GM21619 (cell line): ENCODE measurements at regions not wholly inside any gene's neighbourhood (a gene's known extent, or its start where the extent isn't known, plus 50 kb on each side); places are given as distances from the start of the nearest gene placed in this dataset.
"Not testable (repeated sequence)": the region's sequence is repeated elsewhere in the genome, so short reads cannot be mapped to it uniquely, and the experiment has no call there.

Experiments used
- ATAC-seq: cut with Tn5 transposase; IDR thresholded peaks from one replicate; pipeline ENCODE4 v1.9.1; 2021; ENCODE audit not compliant: unreplicated experiment

- ATAC-seq: not testable (repeated sequence)
Measured at GRCh38 chr1:120465900-120466299, 51.1 kb downstream of the NBPF8 start.

DNA sequence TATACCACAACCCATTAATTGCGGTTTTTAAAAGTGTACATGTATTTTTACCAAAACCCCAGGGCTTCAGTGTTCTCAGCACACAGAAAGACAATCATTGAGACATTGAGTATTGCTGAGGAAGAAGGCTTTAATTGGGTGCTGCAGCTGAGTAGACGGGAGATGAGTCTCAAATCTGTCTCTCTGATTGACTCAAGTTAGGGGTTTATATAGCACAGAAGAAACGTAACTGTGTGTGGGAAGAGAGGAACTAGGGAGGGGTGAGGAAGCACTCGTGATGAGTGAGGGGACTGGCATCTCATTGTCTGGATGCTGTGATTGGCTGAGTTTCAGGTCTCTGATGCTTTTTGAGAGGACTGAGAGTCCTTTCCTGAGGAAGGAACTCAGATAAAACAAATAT is 62.8 kb downstream of the NBPF8 start:
- not testable (repeated sequence) for ATAC-seq

DNA sequence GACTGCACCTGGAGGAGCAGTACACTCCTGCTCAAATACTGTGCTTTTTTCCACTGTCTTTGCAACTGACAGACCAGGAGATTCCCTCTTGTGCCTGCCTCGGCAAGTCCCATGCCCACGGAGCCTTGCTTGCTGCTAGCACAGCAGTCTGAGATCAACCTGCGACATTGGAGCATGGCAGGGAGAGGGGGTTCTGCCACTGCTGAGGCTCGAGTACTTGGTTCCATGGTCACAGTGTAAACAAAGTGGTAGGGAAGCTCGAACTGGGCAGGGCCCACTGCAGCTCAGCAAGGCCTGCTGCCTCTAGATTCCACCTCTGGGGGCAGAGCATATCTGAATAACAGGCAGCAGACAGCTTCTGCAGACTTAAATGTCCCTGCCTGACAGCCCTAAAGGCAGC is 63.6 kb downstream of the NBPF8 start:
- not testable (repeated sequence) for ATAC-seq

- ATAC-seq: not testable (repeated sequence)
Measured at GRCh38 chr1:120487542-120487941, 72.7 kb downstream of the NBPF8 start.

DNA sequence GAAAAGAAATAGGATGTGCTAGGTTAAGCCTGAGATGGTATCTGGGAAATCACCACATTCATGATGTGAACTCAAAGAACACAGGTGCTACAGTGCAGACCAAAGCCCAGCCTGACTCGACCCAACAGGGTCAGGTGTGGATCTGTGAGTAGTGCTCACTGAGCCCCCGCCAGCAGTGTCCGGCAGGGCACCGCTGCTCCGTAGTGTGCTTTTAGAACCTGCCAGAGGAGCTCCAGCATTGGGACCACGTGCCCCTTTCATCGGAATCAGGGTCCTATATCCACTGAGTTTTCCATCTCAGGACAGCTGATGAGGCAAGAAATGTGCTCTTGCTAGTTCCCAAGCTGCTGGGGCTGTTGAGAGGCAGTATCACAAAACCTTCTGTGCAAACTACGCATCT is 74.4 kb downstream of the NBPF8 start:
- ATAC-seq: not testable (repeated sequence)

DNA sequence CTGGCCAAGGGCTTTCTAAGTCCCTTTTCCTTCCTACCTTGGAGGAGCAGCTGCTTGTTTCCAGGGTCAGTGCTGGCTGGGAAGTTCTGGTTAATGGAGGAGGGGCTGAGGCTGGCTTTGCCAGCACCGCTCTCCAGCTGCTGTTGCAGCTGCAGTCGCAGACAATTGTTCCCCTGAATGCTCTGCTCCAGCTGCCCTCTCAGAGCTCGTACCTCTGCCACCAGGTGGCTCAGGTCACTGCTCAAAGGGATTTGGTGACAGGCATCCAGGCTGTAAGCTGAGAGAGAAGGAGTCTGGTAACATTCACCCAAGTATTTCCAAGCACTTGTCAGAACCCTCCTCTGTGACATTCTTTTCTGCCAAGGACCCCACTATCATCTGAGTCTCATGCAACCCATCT is 82.3 kb downstream of the NBPF8 start:
- not testable (repeated sequence) for ATAC-seq

DNA sequence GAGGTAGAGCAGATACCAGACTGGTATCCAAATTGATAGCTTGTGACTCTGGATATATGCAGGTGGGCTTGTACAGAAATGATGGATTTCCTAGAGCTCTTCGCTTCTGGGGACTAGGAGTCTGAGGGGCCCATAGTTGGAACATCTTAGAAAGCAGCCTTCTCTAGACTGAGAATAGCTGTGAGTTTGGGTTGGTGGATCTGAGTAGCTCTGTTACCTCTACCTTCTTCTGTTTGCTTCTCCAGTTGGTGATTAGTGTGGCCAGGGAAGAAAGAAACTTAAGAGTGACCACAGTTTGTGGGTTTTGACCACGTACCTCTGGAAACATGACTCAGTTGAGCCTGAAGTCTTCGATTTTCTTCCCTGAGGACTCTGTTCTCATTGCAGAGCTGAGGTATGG is 88.4 kb downstream of the NBPF8 start:
- ATAC-seq: not testable (repeated sequence)

- ATAC-seq: not testable (repeated sequence)
Measured at GRCh38 chr1:120506352-120506751, 91.5 kb downstream of the NBPF8 start.

DNA sequence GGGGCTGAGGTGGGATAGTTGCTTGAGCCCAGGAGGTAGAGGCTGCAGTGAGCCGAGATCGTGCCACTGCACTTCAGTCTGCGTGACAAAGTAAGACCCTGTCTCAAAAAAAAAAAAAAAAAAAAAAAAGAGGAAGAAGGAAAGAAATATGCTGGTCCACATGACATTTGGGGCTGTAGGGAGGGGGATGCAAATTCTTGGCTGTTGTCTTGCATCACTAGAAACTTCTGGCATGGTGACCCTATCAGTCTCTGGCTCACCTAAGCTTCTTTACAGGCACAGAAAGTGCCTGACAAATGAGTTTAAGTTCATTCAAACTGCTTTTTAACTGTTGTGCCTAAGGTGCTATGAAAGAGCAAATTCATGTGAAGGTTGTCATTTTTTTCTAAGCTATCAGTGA is 93.5 kb downstream of the NBPF8 start:
- not testable (repeated sequence) for ATAC-seq

DNA sequence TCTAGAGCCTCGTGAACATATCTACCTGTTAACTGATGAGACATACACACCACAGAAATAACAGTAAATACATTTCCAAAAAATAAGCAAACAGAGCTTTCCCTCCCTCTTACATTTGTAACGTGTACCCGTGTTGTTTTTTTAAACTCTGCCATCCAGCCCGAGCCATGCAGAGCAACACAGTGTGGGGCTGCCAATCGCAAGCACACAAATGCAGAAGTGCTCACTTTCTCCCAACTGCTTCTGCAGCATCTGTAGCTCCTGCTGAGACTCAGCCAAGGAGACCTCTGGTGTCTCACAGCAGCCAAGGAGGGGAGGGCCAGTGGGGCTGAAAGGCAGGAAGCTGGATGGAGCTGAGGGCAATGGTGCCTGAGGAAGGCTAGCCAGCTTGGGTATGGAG is 94.4 kb downstream of the NBPF8 start:
- not testable (repeated sequence) for ATAC-seq

DNA sequence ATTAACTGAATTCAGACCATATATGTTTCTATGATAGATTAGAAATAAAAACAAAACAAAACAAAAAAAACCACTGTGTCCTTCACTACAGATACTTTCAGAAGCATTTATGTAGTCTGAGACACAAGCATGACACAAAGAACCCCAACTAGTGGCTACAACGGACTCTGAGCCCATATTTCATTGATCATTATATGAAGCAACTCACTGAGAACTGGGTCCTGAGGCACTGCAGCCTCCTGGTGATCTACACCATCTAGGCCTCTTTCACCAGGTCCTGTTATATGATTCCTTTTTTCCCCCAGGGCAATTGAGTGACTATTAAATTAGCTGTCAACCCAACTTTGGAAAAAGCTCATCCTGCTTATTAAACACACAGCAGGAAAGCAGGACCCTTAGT is 98.3 kb downstream of the NBPF8 start:
- ATAC-seq: not testable (repeated sequence)

DNA sequence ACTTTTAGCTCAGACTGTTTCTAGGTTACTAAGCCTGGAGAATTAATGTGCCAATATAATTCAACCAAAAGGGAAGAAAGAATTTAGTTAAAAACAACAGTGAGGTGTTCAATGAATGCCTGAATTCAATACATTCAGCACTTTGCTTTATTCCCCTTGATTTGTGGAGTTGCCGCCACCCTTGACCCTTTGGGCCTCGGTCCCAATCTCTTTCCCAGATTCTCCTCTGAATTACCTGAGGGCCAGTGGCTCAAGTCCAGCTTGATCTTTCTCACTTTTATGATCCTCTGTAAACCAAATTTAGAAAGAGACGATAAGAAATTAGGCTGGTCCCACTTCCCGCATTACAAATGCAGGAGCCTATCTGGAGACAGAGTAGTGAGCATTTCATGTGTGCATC is 98.7 kb downstream of the NBPF8 start:
- ATAC-seq: not testable (repeated sequence)

DNA sequence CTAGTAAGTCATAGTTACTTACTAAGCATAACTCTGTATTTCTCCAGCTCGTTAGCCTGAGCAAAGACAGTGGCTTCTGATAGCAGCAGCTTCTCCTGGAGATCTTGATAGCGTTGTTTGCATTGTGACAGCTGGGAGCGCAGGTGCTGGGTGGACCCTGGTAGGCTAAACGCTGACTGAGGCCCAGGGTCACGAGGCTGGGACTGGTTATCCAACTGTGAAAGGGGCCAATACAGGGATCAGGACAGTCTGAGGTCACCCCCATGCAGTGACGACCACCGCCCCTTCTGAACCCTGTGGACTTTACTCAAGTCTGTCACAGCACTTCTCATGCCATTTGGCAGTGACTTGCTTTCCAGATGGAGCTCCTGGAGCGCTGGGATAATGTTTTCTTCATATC is 104.4 kb downstream of the NBPF8 start:
- ATAC-seq: not testable (repeated sequence)

GRCh38 chr1:120524416-120524815 is 109.6 kb downstream of the NBPF8 start:
- not testable (repeated sequence) for ATAC-seq

DNA sequence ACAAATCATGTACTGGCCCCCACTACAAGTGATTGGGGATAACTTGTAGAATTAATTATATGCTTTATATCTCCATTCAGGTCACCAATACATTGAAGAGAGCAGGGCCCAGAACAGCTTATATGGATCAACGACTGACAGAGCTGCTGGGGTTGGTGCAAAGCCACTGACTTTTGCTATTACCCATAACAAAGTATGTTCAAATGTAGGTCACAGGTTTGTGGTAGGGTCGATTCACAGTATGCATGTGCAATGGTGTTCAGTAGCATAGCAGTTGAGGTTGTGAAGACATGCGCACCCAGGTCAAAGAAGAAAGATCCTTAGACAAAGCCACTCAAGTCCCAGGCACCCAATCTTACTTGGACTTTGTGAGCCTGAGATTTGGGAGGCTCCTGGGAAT is 110.6 kb downstream of the NBPF8 start:
- not testable (repeated sequence) for ATAC-seq

- not testable (repeated sequence) for ATAC-seq
Measured at GRCh38 chr1:120529475-120530089, 114.7 kb downstream of the NBPF8 start.

DNA sequence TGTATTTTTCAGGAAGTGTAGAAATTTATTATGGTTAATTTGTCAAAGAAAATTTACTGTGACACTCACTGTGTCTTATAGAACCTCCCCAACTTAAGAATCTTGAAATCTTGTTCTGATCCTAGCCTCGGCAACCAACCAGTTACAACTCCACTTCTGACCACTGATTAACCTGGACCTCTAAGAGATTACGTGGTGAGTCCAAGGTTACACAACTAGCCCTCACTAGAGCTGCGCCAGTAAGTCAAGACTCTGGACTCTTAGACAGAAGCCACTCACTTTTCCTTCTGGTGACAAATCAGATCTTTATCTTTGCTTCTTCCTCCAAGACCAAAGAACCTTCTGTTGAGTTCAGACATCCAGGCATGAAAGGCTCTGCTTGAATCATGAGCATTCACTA is 116.6 kb downstream of the NBPF8 start:
- ATAC-seq: not testable (repeated sequence)

GRCh38 chr1:120534361-120535047 is 119.7 kb downstream of the NBPF8 start:
- peak; percentile 62 for ATAC-seq

- ATAC-seq: peak; percentile 58
Measured at GRCh38 chr1:120535052-120535451, 120.2 kb downstream of the NBPF8 start.

DNA sequence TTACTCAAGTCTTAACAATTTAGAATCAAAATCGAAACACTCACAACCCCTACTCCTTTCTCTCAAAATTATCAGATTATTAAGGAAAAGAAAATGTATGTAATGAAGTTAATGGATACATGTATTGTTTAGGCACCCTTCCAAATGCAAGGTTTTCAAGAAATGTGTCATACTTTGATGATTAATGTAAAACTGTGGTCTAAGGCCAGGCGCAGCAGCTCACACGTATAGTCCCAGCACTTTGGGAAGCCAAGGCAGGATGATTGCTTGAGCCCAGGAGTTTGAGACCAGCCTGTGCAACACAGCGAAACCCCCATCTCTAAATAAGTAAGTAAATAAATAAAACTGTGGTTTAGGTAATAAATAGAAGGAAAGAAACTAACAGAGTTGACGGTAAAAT is 126.6 kb downstream of the NBPF8 start:
- ATAC-seq: not testable (repeated sequence)

GRCh38 chr1:120542365-120542764 is 127.5 kb downstream of the NBPF8 start:
- ATAC-seq: not testable (repeated sequence)

- not testable (repeated sequence) for ATAC-seq
Measured at GRCh38 chr1:120542940-120543339, 128.1 kb downstream of the NBPF8 start.

- ATAC-seq: peak; percentile 86
Measured at GRCh38 chr1:120544434-120544833, 129.6 kb downstream of the NBPF8 start.
